Raji (cell line): ENCODE measurements at regions not wholly inside any gene's neighbourhood (a gene's known extent, or its start where the extent isn't known, plus 50 kb on each side); places are given as distances from the start of the nearest gene placed in this dataset.

Experiments used
- POLR2A ChIP-seq: IDR thresholded peaks from 2 replicates; pipeline ENCODE4 v1.6.1; 2011; ENCODE audit warnings: low read depth, low read length, control low read depth; ENCODE audit not compliant: insufficient read depth

GRCh38 chr12:69068448-69068847 is 135.5 kb upstream of the CPM start:
- TF ChIP-seq POLR2A = no peak

- TF ChIP-seq POLR2A = no peak
Measured at GRCh38 chr12:69069479-69069878, 136.5 kb upstream of the CPM start.

GRCh38 chr12:69070319-69071090 is 137.5 kb upstream of the CPM start:
- no peak for TF ChIP-seq POLR2A

- no peak for TF ChIP-seq POLR2A
Measured at GRCh38 chr12:69071091-69071370, 138.1 kb upstream of the CPM start.

GRCh38 chr12:69073035-69073434 is 140.1 kb upstream of the CPM start:
- no peak for TF ChIP-seq POLR2A

- TF ChIP-seq POLR2A = no peak
Measured at GRCh38 chr12:69074556-69075349, 141.8 kb upstream of the CPM start.

GRCh38 chr12:69083689-69084088 is 150.7 kb upstream of the CPM start:
- no peak for TF ChIP-seq POLR2A

GRCh38 chr12:69084816-69085378 is 151.9 kb upstream of the CPM start:
- no peak for TF ChIP-seq POLR2A

- no peak for TF ChIP-seq POLR2A
Measured at GRCh38 chr12:69085852-69086251, 152.9 kb upstream of the CPM start.

- TF ChIP-seq POLR2A = no peak
Measured at GRCh38 chr12:69087986-69088385, 151.4 kb upstream of the CPSF6 start.

- TF ChIP-seq POLR2A = no peak
Measured at GRCh38 chr12:69090722-69091121, 148.6 kb upstream of the CPSF6 start.

GRCh38 chr12:69091442-69092017 is 147.8 kb upstream of the CPSF6 start:
- no peak for TF ChIP-seq POLR2A

GRCh38 chr12:69092137-69092536 is 147.2 kb upstream of the CPSF6 start:
- TF ChIP-seq POLR2A = no peak

GRCh38 chr12:69094606-69095216 is 144.7 kb upstream of the CPSF6 start:
- TF ChIP-seq POLR2A = no peak

GRCh38 chr12:69095765-69096477 is 143.4 kb upstream of the CPSF6 start:
- no peak for TF ChIP-seq POLR2A

GRCh38 chr12:69096669-69097335 is 142.6 kb upstream of the CPSF6 start:
- no peak for TF ChIP-seq POLR2A
